Small intestine (tissue), 7 donors: ENCODE measurements at regions not wholly inside any gene's neighbourhood (a gene's known extent, or its start where the extent isn't known, plus 50 kb on each side); places are given as distances from the start of the nearest gene placed in this dataset.

Source experiments
- DNase-seq, 2 donors: peaks; one replicate each; pipeline versions ENCODE4 v3.0.0 to v3.0.0-alpha.2; 2013
- FAIRE-seq: peaks from 2 replicates; lab custom pipeline; 2012; peaks lifted over from hg19 to GRCh38; lab: Jason Lieb, UNC
- H3K27ac ChIP-seq, 3 donors: one replicate each; pipeline ENCODE4 v1.5.1; 2013; ENCODE audit warnings: low read length in 2 of 3, mild to moderate bottlenecking in 2 of 3, control low read depth in 1 of 3, inconsistent platforms in 1 of 3, low read depth in 1 of 3, moderate library complexity in 1 of 3
- H3K27me3 ChIP-seq, 3 donors: one replicate each; pipeline ENCODE4 v1.6.1; 2013; ENCODE audit warnings: low read length in 3 of 3, inconsistent platforms in 1 of 3; ENCODE audit not compliant: control insufficient read depth in 3 of 3, insufficient read depth in 3 of 3
- H3K36me3 ChIP-seq, 3 donors: one replicate each; pipeline ENCODE4 v1.6.1; 2013; ENCODE audit warnings: low read length in 3 of 3, inconsistent platforms in 1 of 3, low read depth in 1 of 3, mild to moderate bottlenecking in 1 of 3, moderate library complexity in 1 of 3; ENCODE audit not compliant: control insufficient read depth in 3 of 3, insufficient read depth in 2 of 3
- H3K4me1 ChIP-seq, 3 donors: one replicate each; pipeline ENCODE4 v1.6.1; 2013; ENCODE audit warnings: low read length in 2 of 3, inconsistent platforms in 1 of 3, low read depth in 1 of 3, mild to moderate bottlenecking in 1 of 3, moderate library complexity in 1 of 3; ENCODE audit not compliant: control insufficient read depth in 3 of 3, insufficient read depth in 2 of 3
- H3K4me3 ChIP-seq, 3 donors: one replicate each; pipeline ENCODE4 v1.5.1; 2013; ENCODE audit warnings: low read length in 3 of 3, control low read depth in 1 of 3, inconsistent platforms in 1 of 3, low read depth in 1 of 3, mild to moderate bottlenecking in 1 of 3, moderate library complexity in 1 of 3
- H3K9me3 ChIP-seq, 2 donors: one replicate each; pipeline ENCODE4 v1.6.1; 2013; ENCODE audit warnings: low read depth in 1 of 2, low read length in 1 of 2; ENCODE audit not compliant: control insufficient read depth in 2 of 2, insufficient read depth in 1 of 2
- WGBS, 3 donors: extraction: QIAGEN DNeasy Blood & Tissue Kit; methylation state at CpG; one replicate each; pipeline ENCODE4 v1.1.7; 2013; 5-methylcytosine and 5-hydroxymethylcytosine counted together
- donor health status: healthy with polysubstance abuse.
- donor health status: control.
- donor health status: control.
- donor health status: Bipolar disorder and iron deficiency.
- donor health status: healthy.

GRCh38 chr2:4745056-4745991 lies 946.9 kb upstream of the SOX11 start:
- DNase-seq (no peak), FAIRE-seq (no peak)
- H3K27ac ChIP-seq: no peak overlapping the region
- no peaks in the 10 kb centered on the region for H3K4me1 ChIP-seq
- H3K27me3 ChIP-seq: no peaks in the 10 kb centered on the region
- H3K36me3 ChIP-seq: no peaks in the 10 kb centered on the region
- H3K4me3 ChIP-seq: no peak overlapping the region
- WGBS, 3 donors: 62 to 75% (median 62%) methylated on average over 12 of the region's 12 CpGs
- H3K9me3 ChIP-seq: no peaks in the 10 kb centered on the region

GRCh38 chr2:4753721-4754120 lies 938.5 kb upstream of the SOX11 start:
- H3K9me3 ChIP-seq: peaks cover 0 to 5% of the 10 kb centered on the region in 2 donors
- no peak overlapping the region for H3K27ac ChIP-seq
- WGBS, 3 donors: 78 to 82% (median 81%) methylated on average over 4 of the region's 4 CpGs
- no peak for DNase-seq
- H3K4me1 ChIP-seq: no peaks in the 10 kb centered on the region
- H3K4me3 ChIP-seq: no peak overlapping the region
- no peak for FAIRE-seq
- no peaks in the 10 kb centered on the region for H3K27me3 ChIP-seq
- no peaks in the 10 kb centered on the region for H3K36me3 ChIP-seq

GRCh38 chr2:4762951-4763376 lies 929.2 kb upstream of the SOX11 start:
- no peaks in the 10 kb centered on the region for H3K36me3 ChIP-seq
- H3K9me3 ChIP-seq: peaks cover 0 to 5% of the 10 kb centered on the region in 2 donors
- H3K27ac ChIP-seq: no peak overlapping the region
- 8 to 12% (median 9%) methylated on average over 4 of the region's 4 CpGs for whole genome bisulfite sequencing, 3 donors
- H3K4me1 ChIP-seq: no peaks in the 10 kb centered on the region
- no peak overlapping the region for H3K4me3 ChIP-seq
- FAIRE-seq (no peak), DNase-seq (peak in 1 of 2 donors; percentile 37)
- H3K27me3 ChIP-seq: no peaks in the 10 kb centered on the region

- FAIRE-seq (no peak), DNase-seq (no peak)
- no peak overlapping the region for H3K4me3 ChIP-seq
- H3K36me3 ChIP-seq: no peaks in the 10 kb centered on the region
- H3K4me1 ChIP-seq: no peaks in the 10 kb centered on the region
- no peaks in the 10 kb centered on the region for H3K27me3 ChIP-seq
- 45 to 67% (median 58%) methylated on average over 16 of the region's 16 CpGs for WGBS, 3 donors
- H3K9me3 ChIP-seq: no peaks in the 10 kb centered on the region
- H3K27ac ChIP-seq: no peak overlapping the region
Measured at GRCh38 chr2:4765787-4766530, 926.2 kb upstream of the SOX11 start.

- Histone ChIP-seq H3K27me3 (no peaks in the 10 kb centered on the region), H3K4me3 (no peak overlapping the region), H3K4me1 (no peaks in the 10 kb centered on the region), H3K36me3 (no peaks in the 10 kb centered on the region), H3K27ac (no peak overlapping the region), H3K9me3 (peaks cover 0 to 6% of the 10 kb centered on the region in 2 donors)
- DNase-seq: no peak
- no peak for FAIRE-seq
- WGBS, 3 donors: 88 to 91% (median 91%) methylated on average over 2 of the region's 2 CpGs
Measured at GRCh38 chr2:4775668-4776067, 916.5 kb upstream of the SOX11 start.

- Histone ChIP-seq H3K27me3 (no peaks in the 10 kb centered on the region), H3K36me3 (no peaks in the 10 kb centered on the region), H3K4me1 (no peaks in the 10 kb centered on the region), H3K4me3 (no peak overlapping the region), H3K9me3 (peaks cover 0 to 17% of the 10 kb centered on the region in 2 donors), H3K27ac (no peak overlapping the region)
- 69 to 81% (median 70%) methylated on average over 3 of the region's 3 CpGs for WGBS, 3 donors
- no peak for FAIRE-seq
- DNase-seq: no peak
Measured at GRCh38 chr2:4780679-4781078, 911.5 kb upstream of the SOX11 start.

GRCh38 chr2:4782647-4783046 lies 909.5 kb upstream of the SOX11 start:
- DNase-seq: no peak
- Histone ChIP-seq H3K27ac (no peak overlapping the region), H3K4me1 (no peaks in the 10 kb centered on the region), H3K4me3 (no peak overlapping the region), H3K36me3 (no peaks in the 10 kb centered on the region), H3K27me3 (no peaks in the 10 kb centered on the region), H3K9me3 (peaks cover 0 to 24% of the 10 kb centered on the region in 2 donors)
- FAIRE-seq: no peak
- WGBS, 3 donors: 97 to 100% (median 100%) methylated on average over 1 of the region's 1 CpG

GRCh38 chr2:4791488-4791887 lies 900.7 kb upstream of the SOX11 start:
- no peak for FAIRE-seq
- Histone ChIP-seq H3K4me1 (no peaks in the 10 kb centered on the region), H3K27me3 (no peaks in the 10 kb centered on the region), H3K27ac (no peak overlapping the region), H3K9me3 (peaks cover 2 to 15% of the 10 kb centered on the region in 2 donors), H3K4me3 (no peak overlapping the region), H3K36me3 (no peaks in the 10 kb centered on the region)
- WGBS, 3 donors: 66 to 93% (median 72%) methylated on average over 3 of the region's 3 CpGs
- DNase-seq: no peak
